GM21576 (cell line): ENCODE measurements at regions not wholly inside any gene's neighbourhood (a gene's known extent, or its start where the extent isn't known, plus 50 kb on each side); places are given as distances from the start of the nearest gene placed in this dataset.

Experiments used
- ATAC-seq: cut with Tn5 transposase; IDR thresholded peaks from one replicate; pipeline ENCODE4 v1.9.1; 2021; ENCODE audit warnings: mild to moderate bottlenecking, moderate library complexity; ENCODE audit not compliant: unreplicated experiment

- ATAC-seq, result no peak
Observed at GRCh38 chr6:87995461-87995860, 52.2 kb upstream of the SPACA1 start.

- ATAC-seq, result no peak
Observed at GRCh38 chr6:87993356-87993755, 54.3 kb upstream of the SPACA1 start.

- ATAC-seq, result no peak
Observed at GRCh38 chr6:87990871-87991270, 56.8 kb upstream of the SPACA1 start.

GRCh38 chr6:87982134-87982533 lies 65.5 kb upstream of the SPACA1 start:
- ATAC-seq, result no peak

- no peak for ATAC-seq
Observed at GRCh38 chr6:87979737-87980136, 67.9 kb upstream of the SPACA1 start.

GRCh38 chr6:87976616-87977015 lies 71.0 kb upstream of the SPACA1 start:
- no peak for ATAC-seq

- no peak for ATAC-seq
Observed at GRCh38 chr6:87975561-87975960, 72.1 kb upstream of the SPACA1 start.

- no peak for ATAC-seq
Observed at GRCh38 chr6:87972279-87972678, 75.4 kb upstream of the SPACA1 start.

GRCh38 chr6:87971605-87972262 lies 75.9 kb upstream of the SPACA1 start:
- ATAC-seq, result no peak

GRCh38 chr6:87968435-87969278 lies 79.0 kb upstream of the SPACA1 start:
- no peak for ATAC-seq

- ATAC-seq, result no peak
Observed at GRCh38 chr6:87965806-87966205, 81.8 kb upstream of the SPACA1 start.

- no peak for ATAC-seq
Observed at GRCh38 chr6:87959083-87959482, 88.6 kb upstream of the SPACA1 start.

- ATAC-seq, result no peak
Observed at GRCh38 chr6:87951751-87952150, 95.9 kb upstream of the SPACA1 start.

- no peak for ATAC-seq
Observed at GRCh38 chr6:87950614-87951013, 97.0 kb upstream of the SPACA1 start.

- no peak for ATAC-seq
Observed at GRCh38 chr6:87949194-87949593, 98.4 kb upstream of the SPACA1 start.

- ATAC-seq, result no peak
Observed at GRCh38 chr6:87946669-87947068, 101.0 kb upstream of the SPACA1 start.

GRCh38 chr6:87945966-87946365 lies 101.7 kb upstream of the SPACA1 start:
- no peak for ATAC-seq

GRCh38 chr6:87945181-87945580 lies 102.5 kb upstream of the SPACA1 start:
- ATAC-seq, result no peak

GRCh38 chr6:87944541-87944954 lies 103.1 kb upstream of the SPACA1 start:
- no peak for ATAC-seq

- no peak for ATAC-seq
Observed at GRCh38 chr6:87943191-87943590, 104.5 kb upstream of the SPACA1 start.

GRCh38 chr6:87941556-87942358 lies 105.9 kb upstream of the SPACA1 start:
- ATAC-seq, result no peak

- ATAC-seq, result no peak
Observed at GRCh38 chr6:87939776-87940175, 107.9 kb upstream of the SPACA1 start.
